SKM-1 treated with dmso at 0.1 percent for 144 hours (cell line): ENCODE measurements at regions not wholly inside any gene's neighbourhood (a gene's known extent, or its start where the extent isn't known, plus 50 kb on each side); places are given as distances from the start of the nearest gene placed in this dataset.

Source experiments
- DNase-seq: peaks from one replicate; lab custom pipeline; 2025; ENCODE audit not compliant: unreplicated experiment; lab: John Stamatoyannopoulos, UW

- no peak for DNase-seq
Observed at GRCh38 chr3:1540686-1541085, 447.9 kb downstream of the CNTN6 start.

GRCh38 chr3:1551741-1552140 lies 458.9 kb downstream of the CNTN6 start:
- no peak for DNase-seq

- DNase-seq, result no peak
Observed at GRCh38 chr3:1552831-1553230, 460.0 kb downstream of the CNTN6 start.

GRCh38 chr3:1561427-1561826 lies 468.6 kb downstream of the CNTN6 start:
- no peak for DNase-seq

- DNase-seq, result no peak
Observed at GRCh38 chr3:1571736-1572135, 478.9 kb downstream of the CNTN6 start.

GRCh38 chr3:1576047-1576446 lies 483.2 kb downstream of the CNTN6 start:
- no peak for DNase-seq

- no peak for DNase-seq
Observed at GRCh38 chr3:1578124-1578806, 485.4 kb downstream of the CNTN6 start.

GRCh38 chr3:1583044-1583443 lies 490.2 kb downstream of the CNTN6 start:
- DNase-seq, result no peak

GRCh38 chr3:1587426-1587825 lies 494.6 kb downstream of the CNTN6 start:
- DNase-seq, result peak; percentile 4

- no peak for DNase-seq
Observed at GRCh38 chr3:1591327-1592028, 498.7 kb downstream of the CNTN6 start.

GRCh38 chr3:1594940-1595339 lies 502.1 kb downstream of the CNTN6 start:
- DNase-seq, result no peak

GRCh38 chr3:1600206-1600605 lies 498.5 kb upstream of the CNTN4 start:
- no peak for DNase-seq

GRCh38 chr3:1600700-1601418 lies 497.8 kb upstream of the CNTN4 start:
- DNase-seq, result no peak

- no peak for DNase-seq
Observed at GRCh38 chr3:1609416-1609815, 489.2 kb upstream of the CNTN4 start.

- DNase-seq, result no peak
Observed at GRCh38 chr3:1611824-1612223, 486.8 kb upstream of the CNTN4 start.

GRCh38 chr3:1613962-1614361 lies 484.7 kb upstream of the CNTN4 start:
- DNase-seq, result no peak

GRCh38 chr3:1616744-1617143 lies 481.9 kb upstream of the CNTN4 start:
- no peak for DNase-seq

- DNase-seq, result no peak
Observed at GRCh38 chr3:1623896-1624295, 474.8 kb upstream of the CNTN4 start.

GRCh38 chr3:1632128-1632527 lies 466.5 kb upstream of the CNTN4 start:
- DNase-seq, result no peak

GRCh38 chr3:1661839-1662238 lies 436.8 kb upstream of the CNTN4 start:
- DNase-seq, result no peak

- no peak for DNase-seq
Observed at GRCh38 chr3:1664266-1664665, 434.4 kb upstream of the CNTN4 start.

GRCh38 chr3:1666865-1667264 lies 431.8 kb upstream of the CNTN4 start:
- DNase-seq, result no peak
